ENCODE measurements at regions not wholly inside any gene's neighbourhood (a gene's known extent, or its start where the extent isn't known, plus 50 kb on each side); places are given as distances from the start of the nearest gene placed in this dataset.

GRCh38 chr15:81779181-81779580, 266.6 kb downstream of the MEX3B start:
- no peak for TF ChIP-seq SIN3A (IDR thresholded peaks at IDR 0.05; ENCODE audit: borderline replicate concordance, insufficient read depth, low read length)
- TF ChIP-seq POLR2AphosphoS5 (IDR thresholded peaks at IDR 0.05; ENCODE audit: low read depth, low read length) = no peak
- TF ChIP-seq TAF1 (IDR thresholded peaks at IDR 0.05; ENCODE audit: borderline replicate concordance, insufficient read depth, low read length) = no peak
- TF ChIP-seq, protein P1, sequence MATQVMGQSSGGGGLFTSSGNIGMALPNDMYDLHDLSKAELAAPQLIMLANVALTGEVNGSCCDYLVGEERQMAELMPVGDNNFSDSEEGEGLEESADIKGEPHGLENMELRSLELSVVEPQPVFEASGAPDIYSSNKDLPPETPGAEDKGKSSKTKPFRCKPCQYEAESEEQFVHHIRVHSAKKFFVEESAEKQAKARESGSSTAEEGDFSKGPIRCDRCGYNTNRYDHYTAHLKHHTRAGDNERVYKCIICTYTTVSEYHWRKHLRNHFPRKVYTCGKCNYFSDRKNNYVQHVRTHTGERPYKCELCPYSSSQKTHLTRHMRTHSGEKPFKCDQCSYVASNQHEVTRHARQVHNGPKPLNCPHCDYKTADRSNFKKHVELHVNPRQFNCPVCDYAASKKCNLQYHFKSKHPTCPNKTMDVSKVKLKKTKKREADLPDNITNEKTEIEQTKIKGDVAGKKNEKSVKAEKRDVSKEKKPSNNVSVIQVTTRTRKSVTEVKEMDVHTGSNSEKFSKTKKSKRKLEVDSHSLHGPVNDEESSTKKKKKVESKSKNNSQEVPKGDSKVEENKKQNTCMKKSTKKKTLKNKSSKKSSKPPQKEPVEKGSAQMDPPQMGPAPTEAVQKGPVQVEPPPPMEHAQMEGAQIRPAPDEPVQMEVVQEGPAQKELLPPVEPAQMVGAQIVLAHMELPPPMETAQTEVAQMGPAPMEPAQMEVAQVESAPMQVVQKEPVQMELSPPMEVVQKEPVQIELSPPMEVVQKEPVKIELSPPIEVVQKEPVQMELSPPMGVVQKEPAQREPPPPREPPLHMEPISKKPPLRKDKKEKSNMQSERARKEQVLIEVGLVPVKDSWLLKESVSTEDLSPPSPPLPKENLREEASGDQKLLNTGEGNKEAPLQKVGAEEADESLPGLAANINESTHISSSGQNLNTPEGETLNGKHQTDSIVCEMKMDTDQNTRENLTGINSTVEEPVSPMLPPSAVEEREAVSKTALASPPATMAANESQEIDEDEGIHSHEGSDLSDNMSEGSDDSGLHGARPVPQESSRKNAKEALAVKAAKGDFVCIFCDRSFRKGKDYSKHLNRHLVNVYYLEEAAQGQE (IDR thresholded peaks at IDR 0.05; ENCODE audit: insufficient read depth in 1 of 2, low read depth in 2 of 2, low read length in 2 of 2) = no peak

All from PFSK-1 (cell line).